ENCODE measurements at regions not wholly inside any gene's neighbourhood (a gene's known extent, or its start where the extent isn't known, plus 50 kb on each side); places are given as distances from the start of the nearest gene placed in this dataset.
"Not testable (repeated sequence)": the region's sequence is repeated elsewhere in the genome, so short reads cannot be mapped to it uniquely, and the experiment has no call there.

DNA sequence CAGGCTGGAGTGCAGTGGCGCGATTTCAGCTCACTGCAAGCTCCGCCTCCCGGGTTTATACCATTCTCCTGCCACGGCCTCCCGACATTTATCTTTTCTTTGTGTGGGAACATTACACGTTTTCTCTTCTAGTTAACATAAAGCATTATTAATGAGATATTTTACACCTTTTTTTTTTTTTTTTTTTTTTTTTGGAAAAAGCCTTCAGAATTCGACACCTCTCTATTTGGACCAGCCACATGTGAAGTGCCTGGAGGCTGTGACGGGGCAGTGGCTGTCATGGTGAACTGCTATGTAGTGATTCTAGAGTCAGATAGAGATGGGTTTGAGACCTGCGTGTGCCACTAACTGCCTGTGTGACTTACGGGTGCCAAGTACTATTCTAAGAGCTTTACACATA, 64.3 kb downstream of the SMIM38 start:
- H3K4me3 ChIP-seq (ENCODE audit: low read depth, low read length) = no peak overlapping the region
- DNase-seq (ENCODE audit: low read depth) = no peak
- TF ChIP-seq, protein P1, sequence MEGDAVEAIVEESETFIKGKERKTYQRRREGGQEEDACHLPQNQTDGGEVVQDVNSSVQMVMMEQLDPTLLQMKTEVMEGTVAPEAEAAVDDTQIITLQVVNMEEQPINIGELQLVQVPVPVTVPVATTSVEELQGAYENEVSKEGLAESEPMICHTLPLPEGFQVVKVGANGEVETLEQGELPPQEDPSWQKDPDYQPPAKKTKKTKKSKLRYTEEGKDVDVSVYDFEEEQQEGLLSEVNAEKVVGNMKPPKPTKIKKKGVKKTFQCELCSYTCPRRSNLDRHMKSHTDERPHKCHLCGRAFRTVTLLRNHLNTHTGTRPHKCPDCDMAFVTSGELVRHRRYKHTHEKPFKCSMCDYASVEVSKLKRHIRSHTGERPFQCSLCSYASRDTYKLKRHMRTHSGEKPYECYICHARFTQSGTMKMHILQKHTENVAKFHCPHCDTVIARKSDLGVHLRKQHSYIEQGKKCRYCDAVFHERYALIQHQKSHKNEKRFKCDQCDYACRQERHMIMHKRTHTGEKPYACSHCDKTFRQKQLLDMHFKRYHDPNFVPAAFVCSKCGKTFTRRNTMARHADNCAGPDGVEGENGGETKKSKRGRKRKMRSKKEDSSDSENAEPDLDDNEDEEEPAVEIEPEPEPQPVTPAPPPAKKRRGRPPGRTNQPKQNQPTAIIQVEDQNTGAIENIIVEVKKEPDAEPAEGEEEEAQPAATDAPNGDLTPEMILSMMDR (IDR thresholded peaks at IDR 0.05; ENCODE audit: low read depth, low read length, missing control alignments) = no peak

GRCh38 chr11:69220561-69221051, 64.9 kb downstream of the SMIM38 start:
- TF ChIP-seq, protein P1 (IDR thresholded peaks at IDR 0.05; ENCODE audit: low read depth, low read length, missing control alignments) = no peak
- no peak overlapping the region for H3K4me3 ChIP-seq (ENCODE audit: low read depth, low read length)
- no peak for DNase-seq (ENCODE audit: low read depth)

GRCh38 chr11:69221086-69221485, 65.4 kb downstream of the SMIM38 start:
- no peak overlapping the region for H3K4me3 ChIP-seq (ENCODE audit: low read depth, low read length)
- TF ChIP-seq, protein P1 (IDR thresholded peaks at IDR 0.05; ENCODE audit: low read depth, low read length, missing control alignments) = no peak
- DNase-seq (ENCODE audit: low read depth) = no peak

- DNase-seq (ENCODE audit: low read depth); H3K4me3 ChIP-seq (ENCODE audit: low read depth, low read length): not testable (repeated sequence)
These were observed 65.9 kb downstream of the SMIM38 start for GRCh38 chr11:69221636-69222035.

DNA sequence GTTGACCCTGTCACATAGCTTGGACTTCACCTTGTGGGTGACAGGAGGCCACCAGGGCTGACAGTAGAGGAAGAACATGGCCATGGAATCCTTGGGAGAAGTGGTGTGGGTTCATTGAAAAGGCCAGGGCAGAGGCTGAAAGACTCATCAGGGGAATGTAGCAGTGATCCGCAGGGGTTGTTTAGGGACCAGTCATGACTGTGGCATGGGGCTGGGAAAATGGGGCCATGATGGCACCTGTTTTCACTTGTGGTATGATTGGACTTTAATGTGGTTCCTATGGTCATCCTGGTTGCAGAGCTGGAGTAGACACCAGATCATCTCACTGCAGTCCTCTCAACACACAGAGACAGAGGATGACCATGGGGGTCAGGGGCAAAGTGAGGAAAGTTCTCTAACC, 66.7 kb upstream of the MYEOV start:
- DNase-seq (ENCODE audit: low read depth) = no peak
- no peak overlapping the region for H3K4me3 ChIP-seq (ENCODE audit: low read depth, low read length)
- TF ChIP-seq, protein P1 (IDR thresholded peaks at IDR 0.05; ENCODE audit: low read depth, low read length, missing control alignments) = no peak

- no peak for DNase-seq (ENCODE audit: low read depth)
- TF ChIP-seq, protein P1 (IDR thresholded peaks at IDR 0.05; ENCODE audit: low read depth, low read length, missing control alignments) = no peak
- H3K4me3 ChIP-seq (ENCODE audit: low read depth, low read length) = no peak overlapping the region
These were observed 64.4 kb upstream of the MYEOV start for GRCh38 chr11:69229511-69229910.

- DNase-seq (ENCODE audit: low read depth) = no peak
- TF ChIP-seq, protein P1 (IDR thresholded peaks at IDR 0.05; ENCODE audit: low read depth, low read length, missing control alignments) = no peak
- H3K4me3 ChIP-seq (ENCODE audit: low read depth, low read length) = no peak overlapping the region
These were observed 63.0 kb upstream of the MYEOV start for GRCh38 chr11:69230856-69231425.

Measured in GM12864 (cell line).